Upper lobe of right lung (tissue), 1 donor: ENCODE measurements at regions not wholly inside any gene's neighbourhood (a gene's known extent, or its start where the extent isn't known, plus 50 kb on each side); places are given as distances from the start of the nearest gene placed in this dataset.

Experiments used
- ATAC-seq: fragments of 200-7000 bp; cut with Tn5 transposase; one replicate; pipeline ENCODE4 v1.9.1; 2020; ENCODE audit warnings: mild to moderate bottlenecking, moderate library complexity
- DNase-seq: peaks from one replicate; pipeline ENCODE4 v3.0.0-alpha.2; 2020
- H3K27ac ChIP-seq: fragments of 200-600 bp; one replicate; pipeline ENCODE4 v1.8.0; 2022
- H3K27me3 ChIP-seq: fragments of 200-600 bp; one replicate; pipeline ENCODE4 v1.8.0; 2022; ENCODE audit warnings: mild to moderate bottlenecking
- H3K36me3 ChIP-seq: fragments of 200-600 bp; one replicate; pipeline ENCODE4 v1.8.0; 2022
- H3K4me1 ChIP-seq: fragments of 200-600 bp; one replicate; pipeline ENCODE4 v1.8.0; 2022
- H3K4me3 ChIP-seq: fragments of 200-600 bp; one replicate; pipeline ENCODE4 v1.8.0; 2022; ENCODE audit warnings: mild to moderate bottlenecking
- H3K9me3 ChIP-seq: fragments of 200-600 bp; one replicate; pipeline ENCODE4 v1.8.0; 2022
- CTCF ChIP-seq: fragments of 200-600 bp; IDR thresholded peaks from one replicate; pipeline ENCODE4 v1.8.0; 2022; ENCODE audit warnings: antibody characterized with exemption
- intact Hi-C: fragments of 100-400 bp; cut with DNase I; formaldehyde crosslinking; loops from one replicate; pipeline ENCODE4 v1.11.0; 2022
- donor health status: DM: no; HTN: yes; CAD: no; lungs with severe emphysema.

GRCh38 chr7:22066522-22066921 lies 120.8 kb upstream of the CDCA7L start:
- Histone ChIP-seq H3K4me1 (no peaks in the 10 kb centered on the region), H3K4me3 (no peak overlapping the region), H3K27ac (no peak overlapping the region), H3K36me3 (no peaks in the 10 kb centered on the region), H3K27me3 (no peaks in the 10 kb centered on the region), H3K9me3 (no peaks in the 10 kb centered on the region)
- intact Hi-C loops, result no loop called here
- no peak for ATAC-seq
- DNase-seq, result no peak
- TF ChIP-seq CTCF, result no peak

- intact Hi-C loops, result no loop called here
- no peaks in the 10 kb centered on the region for H3K4me1 ChIP-seq
- H3K4me3 ChIP-seq, result no peak overlapping the region
- H3K36me3 ChIP-seq, result no peaks in the 10 kb centered on the region
- ATAC-seq (no peak), DNase-seq (no peak)
- no peak overlapping the region for H3K27ac ChIP-seq
- H3K9me3 ChIP-seq, result no peaks in the 10 kb centered on the region
- no peaks in the 10 kb centered on the region for H3K27me3 ChIP-seq
- no peak for TF ChIP-seq CTCF
Observed at GRCh38 chr7:22064816-22065215, 119.1 kb upstream of the CDCA7L start.

- Histone ChIP-seq H3K4me1 (no peaks in the 10 kb centered on the region), H3K27ac (no peak overlapping the region), H3K36me3 (no peaks in the 10 kb centered on the region), H3K4me3 (no peak overlapping the region), H3K9me3 (no peaks in the 10 kb centered on the region), H3K27me3 (no peaks in the 10 kb centered on the region)
- no peak for ATAC-seq
- no peak for DNase-seq
- intact Hi-C loops, result no loop called here
- TF ChIP-seq CTCF, result no peak
Observed at GRCh38 chr7:22061775-22062174, 116.1 kb upstream of the CDCA7L start.

GRCh38 chr7:22060863-22061262 lies 115.2 kb upstream of the CDCA7L start:
- DNase-seq (no peak), ATAC-seq (no peak)
- H3K9me3 ChIP-seq, result no peaks in the 10 kb centered on the region
- no peak for TF ChIP-seq CTCF
- intact Hi-C loops, result no loop called here
- no peak overlapping the region for H3K27ac ChIP-seq
- H3K4me1 ChIP-seq, result no peaks in the 10 kb centered on the region
- H3K4me3 ChIP-seq, result no peak overlapping the region
- H3K27me3 ChIP-seq, result no peaks in the 10 kb centered on the region
- no peaks in the 10 kb centered on the region for H3K36me3 ChIP-seq

GRCh38 chr7:22060197-22060596 lies 114.5 kb upstream of the CDCA7L start:
- Histone ChIP-seq H3K9me3 (no peaks in the 10 kb centered on the region), H3K27me3 (no peaks in the 10 kb centered on the region), H3K27ac (no peak overlapping the region), H3K4me1 (no peaks in the 10 kb centered on the region), H3K4me3 (no peak overlapping the region), H3K36me3 (no peaks in the 10 kb centered on the region)
- ATAC-seq (no peak), DNase-seq (no peak)
- intact Hi-C loops, result no loop called here
- no peak for TF ChIP-seq CTCF

DNA sequence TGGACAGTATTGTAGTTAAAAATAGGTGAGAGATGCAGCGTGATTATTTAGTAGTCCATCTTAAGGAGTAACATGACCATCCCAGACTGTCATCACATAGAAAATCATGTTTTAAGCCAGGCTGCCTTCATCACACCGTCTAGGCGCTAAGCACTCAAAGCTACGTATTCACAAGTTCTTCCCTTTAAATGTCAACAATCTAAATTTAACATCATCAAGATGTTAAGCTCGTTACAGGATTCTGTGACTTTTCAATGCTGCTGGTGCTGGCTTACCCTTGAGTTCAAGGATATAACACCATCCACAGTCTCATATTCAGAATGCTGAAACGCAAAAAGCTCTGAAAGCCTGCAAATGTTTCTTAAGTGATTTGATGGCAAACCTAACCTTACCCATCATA lies 109.5 kb upstream of the CDCA7L start:
- no peak for ATAC-seq

More for the DNA sequence above, 109.5 kb upstream of the CDCA7L start:
- Histone ChIP-seq H3K9me3 (no peaks in the 10 kb centered on the region), H3K27ac (no peak overlapping the region), H3K36me3 (no peaks in the 10 kb centered on the region), H3K4me1 (no peaks in the 10 kb centered on the region), H3K27me3 (no peaks in the 10 kb centered on the region), H3K4me3 (no peak overlapping the region)
- TF ChIP-seq CTCF, result no peak
- intact Hi-C loops, result no loop called here
- DNase-seq, result no peak
